Calu3 (cell line): ENCODE measurements at regions not wholly inside any gene's neighbourhood (a gene's known extent, or its start where the extent isn't known, plus 50 kb on each side); places are given as distances from the start of the nearest gene placed in this dataset.

Experiments
- BruUV-seq: library from RNA; stranded (reverse); fragments of 400-500 nt; replicated peaks from 2 replicates; lab custom pipeline; 2021; lab: Mats Ljungman, UMichigan
- CTCF ChIA-PET: fragments of 300-600 bp; sonication (Branson Sonifier 250); formaldehyde crosslinking; loops from one replicate; lab custom pipeline; 2022; ENCODE audit warnings: antibody characterized with exemption; lab: Charles Lee
- DNase-seq: peaks from one replicate; pipeline ENCODE4 v3.0.0; 2022
- H3K27ac Mint-ChIP-seq: one replicate; pipeline ENCODE4 v1.8.0; 2022; ENCODE audit warnings: mixed read lengths; ENCODE audit not compliant: unreplicated experiment
- H3K27me3 Mint-ChIP-seq: one replicate; pipeline ENCODE4 v1.8.0; 2022; ENCODE audit warnings: mixed read lengths; ENCODE audit not compliant: unreplicated experiment
- H3K36me3 Mint-ChIP-seq: one replicate; pipeline ENCODE4 v1.8.0; 2022; ENCODE audit warnings: mild to moderate bottlenecking, moderate library complexity, mixed read lengths; ENCODE audit not compliant: insufficient read depth, unreplicated experiment
- H3K4me1 Mint-ChIP-seq: one replicate; pipeline ENCODE4 v1.8.0; 2022; ENCODE audit warnings: mild to moderate bottlenecking, low read depth, mixed read lengths; ENCODE audit not compliant: unreplicated experiment
- H3K4me3 Mint-ChIP-seq: one replicate; pipeline ENCODE4 v1.8.0; 2022; ENCODE audit warnings: mild to moderate bottlenecking, low read depth, moderate library complexity, mixed read lengths; ENCODE audit not compliant: unreplicated experiment
- H3K9me3 Mint-ChIP-seq: one replicate; pipeline ENCODE4 v1.8.0; 2022; ENCODE audit warnings: low read depth, mixed read lengths; ENCODE audit not compliant: unreplicated experiment
- CTCF ChIP-seq: fragments of 200-600 bp; IDR thresholded peaks from one replicate; pipeline ENCODE4 v1.8.0; 2022; ENCODE audit warnings: antibody characterized with exemption; ENCODE audit not compliant: unreplicated experiment
- intact Hi-C: fragments of 100-400 bp; cut with micrococcal nuclease; formaldehyde crosslinking; loops from one replicate; pipeline ENCODE4 v1.10.0; 2022; ENCODE audit not compliant: unreplicated experiment

DNA sequence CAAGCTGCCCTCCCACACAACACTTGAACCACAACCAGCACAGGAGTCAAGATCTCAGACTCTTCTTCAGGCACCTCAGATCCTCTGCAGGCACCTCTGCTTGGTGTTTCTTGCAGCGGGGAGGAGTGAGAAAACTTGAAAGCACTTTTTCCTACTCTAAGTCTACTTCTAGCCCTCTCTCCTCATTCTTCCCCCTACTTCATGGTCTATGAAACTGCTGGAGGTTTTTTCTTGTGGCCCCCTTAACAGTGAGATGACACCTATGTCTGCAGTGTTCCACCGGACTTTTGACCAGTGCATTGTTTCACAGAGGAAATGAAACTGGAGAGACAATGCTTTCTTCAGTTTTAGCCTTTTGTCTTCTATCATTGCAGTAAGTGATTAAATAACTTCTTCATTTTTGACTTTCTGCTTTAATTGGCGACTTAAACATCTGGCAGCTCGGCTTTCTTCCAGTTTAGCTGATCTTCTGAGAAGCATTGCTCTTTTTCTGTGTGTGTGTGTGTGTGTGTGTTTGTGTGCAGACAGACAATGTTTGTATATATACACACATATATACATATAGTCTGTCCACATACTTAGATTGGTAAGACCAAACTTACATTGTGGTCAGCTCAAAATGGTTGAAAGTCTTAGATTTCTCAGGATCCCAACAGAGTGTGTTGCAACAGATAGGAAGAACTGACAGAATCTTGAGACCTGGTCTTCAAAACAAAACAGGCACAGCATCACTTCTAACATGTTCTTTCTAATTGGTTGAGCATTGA is 1474.0 kb upstream of the TMEFF2 start:
- Mint-ChIP-seq H3K36me3 (no peaks in the 10 kb centered on the region), H3K4me3 (no peak overlapping the region), H3K27me3 (no peaks in the 10 kb centered on the region), H3K9me3 (peaks cover 3% of the 10 kb centered on the region), H3K27ac (no peak overlapping the region), H3K4me1 (no peaks in the 10 kb centered on the region)
- CTCF ChIA-PET = no interaction called here
- BruUV-seq = no TSS peak
- no peak for TF ChIP-seq CTCF
- intact Hi-C loops = no loop called here
- no peak for DNase-seq

DNA sequence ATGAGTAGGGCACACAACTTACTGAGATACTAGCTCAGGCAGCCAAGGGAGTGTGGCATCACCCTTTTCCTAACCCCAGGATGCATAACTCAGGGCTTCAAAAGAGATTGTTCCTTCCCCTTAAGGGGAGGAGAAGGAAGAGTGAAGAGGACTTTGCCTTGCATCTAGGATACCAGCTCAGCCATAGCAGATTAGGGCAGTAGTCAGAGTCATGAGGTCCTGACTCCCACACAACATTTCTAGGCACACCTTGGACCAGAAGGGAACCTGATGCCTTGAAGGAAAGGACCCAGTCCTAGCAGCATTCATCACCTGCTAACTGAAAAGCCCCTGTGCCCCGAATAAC is 1433.2 kb upstream of the TMEFF2 start:
- no peak overlapping the region for H3K27ac Mint-ChIP-seq

GRCh38 chr2:193627187-193627926 is 1432.6 kb upstream of the TMEFF2 start:
- Mint-ChIP-seq H3K4me1 (peaks cover 12% of the 10 kb centered on the region), H3K27ac (peak overlapping the region; percentile 44), H3K9me3 (peaks cover 8% of the 10 kb centered on the region), H3K27me3 (no peaks in the 10 kb centered on the region), H3K36me3 (no peaks in the 10 kb centered on the region), H3K4me3 (no peak overlapping the region)
- no TSS peak for BruUV-seq
- TF ChIP-seq CTCF = no peak
- intact Hi-C loops = no loop called here
- peak; percentile 2 for DNase-seq
- CTCF ChIA-PET = no interaction called here

More for the DNA sequence above, 1433.2 kb upstream of the TMEFF2 start:
- BruUV-seq = no TSS peak
- Mint-ChIP-seq H3K9me3 (peaks cover 8% of the 10 kb centered on the region), H3K4me1 (peaks cover 12% of the 10 kb centered on the region), H3K4me3 (no peak overlapping the region), H3K36me3 (no peaks in the 10 kb centered on the region), H3K27me3 (no peaks in the 10 kb centered on the region)
- no peak for TF ChIP-seq CTCF
- intact Hi-C loops = no loop called here
- no peak for DNase-seq
- CTCF ChIA-PET = no interaction called here

GRCh38 chr2:193608451-193608850 is 1413.7 kb upstream of the TMEFF2 start:
- no TSS peak for BruUV-seq
- Mint-ChIP-seq H3K9me3 (peaks cover 2% of the 10 kb centered on the region), H3K4me3 (no peak overlapping the region), H3K27me3 (no peaks in the 10 kb centered on the region), H3K4me1 (no peaks in the 10 kb centered on the region), H3K27ac (no peak overlapping the region), H3K36me3 (no peaks in the 10 kb centered on the region)
- TF ChIP-seq CTCF = no peak
- CTCF ChIA-PET = no interaction called here
- no peak for DNase-seq
- intact Hi-C loops = no loop called here
